CD14-positive monocyte (primary cell): ENCODE measurements at regions not wholly inside any gene's neighbourhood (a gene's known extent, or its start where the extent isn't known, plus 50 kb on each side); places are given as distances from the start of the nearest gene placed in this dataset.

Experiments
- DNase-seq, 3 donors: peaks; one replicate each; pipeline ENCODE4 v3.0.0-alpha.2; 2011 to 2022
- H2AFZ ChIP-seq: 2 replicates; pipeline ENCODE4 v1.6.0; 2012; ENCODE audit warnings: mild to moderate bottlenecking, low read depth, low read length, inconsistent platforms; ENCODE audit not compliant: insufficient read depth, poor library complexity, severe bottlenecking
- H3K27ac ChIP-seq, 2 donors: 1 replicate in 1 of 2; 2 replicates in 1 of 2; pipeline ENCODE4 v1.5.1; 2012 to 2013; ENCODE audit warnings: low read length in 2 of 2, control low read depth in 1 of 2, inconsistent platforms in 1 of 2, low read depth in 1 of 2, mild to moderate bottlenecking in 1 of 2
- H3K27me3 ChIP-seq, 2 donors: one replicate each; pipeline versions ENCODE4 v1.6.0 to v1.6.1; 2011 to 2013; ENCODE audit warnings: low read length in 2 of 2; ENCODE audit not compliant: control insufficient read depth in 2 of 2, insufficient read depth in 2 of 2
- H3K36me3 ChIP-seq, 2 donors: replicated peaks in 1 of 2; 1 replicate in 1 of 2; 2 replicates in 1 of 2; pipeline versions ENCODE4 v1.5.1 to v1.6.1; 2012 to 2013; ENCODE audit warnings: low read length in 2 of 2, control low read depth in 1 of 2, inconsistent platforms in 1 of 2, mild to moderate bottlenecking in 1 of 2; ENCODE audit not compliant: insufficient read depth in 2 of 2, control insufficient read depth in 1 of 2
- H3K4me1 ChIP-seq, 2 donors: 1 replicate in 1 of 2; 2 replicates in 1 of 2; pipeline versions ENCODE4 v1.5.1 to v1.6.1; 2012 to 2013; ENCODE audit warnings: low read length in 2 of 2, control low read depth in 1 of 2, inconsistent platforms in 1 of 2, mild to moderate bottlenecking in 1 of 2, moderate library complexity in 1 of 2; ENCODE audit not compliant: insufficient read depth in 2 of 2, control insufficient read depth in 1 of 2
- H3K4me2 ChIP-seq: replicated peaks from 2 replicates; pipeline ENCODE3; 2012; ENCODE audit warnings: low read length, moderate library complexity, mild to moderate bottlenecking; ENCODE audit not compliant: poor library complexity, severe bottlenecking; ENCODE audit errors: extremely low read depth
- H3K4me3 ChIP-seq, 3 experiments: fragments of 200-600 bp in 1 of 3; sonication (generic) in 1 of 3; replicated peaks in 1 of 3; 1 replicate in 2 of 3; 2 replicates in 1 of 3; pipeline ENCODE4 v1.5.1; 2011 to 2013; ENCODE audit warnings: low read length in 3 of 3, mild to moderate bottlenecking in 3 of 3, control low read depth in 2 of 3, low read depth in 2 of 3, inconsistent platforms in 1 of 3, moderate library complexity in 1 of 3
- H3K79me2 ChIP-seq: 2 replicates; pipeline ENCODE4 v1.6.0; 2012; ENCODE audit warnings: mild to moderate bottlenecking, control low read depth, inconsistent platforms, low read length, moderate library complexity; ENCODE audit not compliant: insufficient read depth
- H3K9ac ChIP-seq: 2 replicates; pipeline ENCODE4 v1.6.0; 2017; ENCODE audit warnings: low read length, mild to moderate bottlenecking; ENCODE audit not compliant: insufficient read depth, poor library complexity, severe bottlenecking
- H3K9me3 ChIP-seq, 2 donors: replicated peaks in 1 of 2; 1 replicate in 1 of 2; 2 replicates in 1 of 2; pipeline versions ENCODE4 v1.5.1 to v1.6.1; 2012 to 2013; ENCODE audit warnings: low read length in 2 of 2, control low read depth in 1 of 2; ENCODE audit not compliant: control insufficient read depth in 1 of 2, insufficient read depth in 1 of 2
- H4K20me1 ChIP-seq: 2 replicates; pipeline ENCODE4 v1.6.0; 2012; ENCODE audit warnings: mild to moderate bottlenecking, low read length, control low read depth, moderate library complexity; ENCODE audit not compliant: insufficient read depth
- H3K27ac Mint-ChIP-seq, 7 donors: one replicate each; pipeline ENCODE4 v1.8.0; 2020; ENCODE audit warnings: mild to moderate bottlenecking in 7 of 7, mixed read lengths in 7 of 7, moderate library complexity in 6 of 7, inconsistent platforms in 2 of 7
- H3K27me3 Mint-ChIP-seq, 3 donors: one replicate each; pipeline ENCODE4 v1.8.0; 2021 to 2022; ENCODE audit warnings: low read depth in 3 of 3, mild to moderate bottlenecking in 3 of 3, mixed read lengths in 3 of 3, moderate library complexity in 3 of 3, inconsistent platforms in 1 of 3
- H3K36me3 Mint-ChIP-seq, 2 donors: one replicate each; pipeline ENCODE4 v1.8.0; 2020; ENCODE audit warnings: mixed read lengths in 2 of 2, inconsistent platforms in 1 of 2, mild to moderate bottlenecking in 1 of 2
- H3K4me1 Mint-ChIP-seq: one replicate; pipeline ENCODE4 v1.8.0; 2020; ENCODE audit warnings: mild to moderate bottlenecking, mixed read lengths
- H3K4me3 Mint-ChIP-seq, 2 donors: one replicate each; pipeline ENCODE4 v1.8.0; 2020; ENCODE audit warnings: mild to moderate bottlenecking in 2 of 2, mixed read lengths in 2 of 2, moderate library complexity in 1 of 2
- H3K9me3 Mint-ChIP-seq, 7 donors: one replicate each; pipeline ENCODE4 v1.8.0; 2020 to 2022; ENCODE audit warnings: mixed read lengths in 7 of 7, mild to moderate bottlenecking in 6 of 7, moderate library complexity in 6 of 7, inconsistent platforms in 2 of 7
- WGBS: methylation state at CpG from one replicate; pipeline ENCODE4 v1.1.5; 2013; ENCODE audit warnings: missing lambda C conversion rate; ENCODE audit not compliant: insufficient coverage; 5-methylcytosine and 5-hydroxymethylcytosine counted together
- intact Hi-C, 2 donors: fragments of 100-400 bp; cut with micrococcal nuclease; formaldehyde crosslinking; loops; one replicate each; pipeline versions ENCODE4 v1.15.0 to v1.15.1; 2023
- TF ChIP-seq, protein P1 (sequence below): fragments of 200-600 bp; IDR thresholded peaks from one replicate; pipeline ENCODE4 v1.8.0; 2022; ENCODE audit warnings: antibody characterized with exemption, mild to moderate bottlenecking

DNA sequence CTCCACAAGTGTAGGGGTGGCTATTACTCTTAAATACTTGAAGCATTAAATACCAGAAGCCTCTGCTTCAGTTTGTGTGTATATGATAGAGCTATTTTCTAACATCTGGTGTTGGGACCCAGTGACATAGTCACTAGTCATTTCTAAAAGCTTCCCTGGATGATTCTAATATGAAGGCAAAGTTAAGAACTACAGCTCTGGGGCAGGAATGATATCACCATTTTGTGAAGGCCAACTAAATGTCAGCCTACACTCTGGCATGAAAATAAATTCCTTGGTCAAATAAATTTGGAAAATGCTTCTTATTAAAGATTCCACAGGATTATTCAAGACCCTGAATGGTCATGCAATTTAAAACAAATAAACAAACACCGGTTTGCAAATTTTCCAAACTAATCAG lies 197.7 kb downstream of the PLK2 start:
- no peaks in the 10 kb centered on the region for H3K9me3 ChIP-seq
- DNase-seq = no peak
- Mint-ChIP-seq H3K27me3 (peaks cover 1 to 3% (median 3%) of the 10 kb centered on the region in 3 donors), H3K9me3 (peaks cover 0 to 6% (median 0%) of the 10 kb centered on the region in 7 donors), H3K27ac (no peak overlapping the region), H3K4me1 (no peaks in the 10 kb centered on the region), H3K4me3 (no peak overlapping the region), H3K36me3 (no peaks in the 10 kb centered on the region)
- no peak overlapping the region for H3K4me3 ChIP-seq
- H3K27me3 ChIP-seq = no peaks in the 10 kb centered on the region
- intact Hi-C loops = no loop called here
- WGBS = no CpG with 5 or more reads among the region's 1 CpG
- no peaks in the 10 kb centered on the region for H3K36me3 ChIP-seq
- H3K9ac ChIP-seq = no peak overlapping the region
- H2AFZ ChIP-seq = no peak overlapping the region
- H4K20me1 ChIP-seq = no peaks in the 10 kb centered on the region
- H3K4me1 ChIP-seq = no peaks in the 10 kb centered on the region
- H3K27ac ChIP-seq = no peak overlapping the region
- TF ChIP-seq, protein P1, sequence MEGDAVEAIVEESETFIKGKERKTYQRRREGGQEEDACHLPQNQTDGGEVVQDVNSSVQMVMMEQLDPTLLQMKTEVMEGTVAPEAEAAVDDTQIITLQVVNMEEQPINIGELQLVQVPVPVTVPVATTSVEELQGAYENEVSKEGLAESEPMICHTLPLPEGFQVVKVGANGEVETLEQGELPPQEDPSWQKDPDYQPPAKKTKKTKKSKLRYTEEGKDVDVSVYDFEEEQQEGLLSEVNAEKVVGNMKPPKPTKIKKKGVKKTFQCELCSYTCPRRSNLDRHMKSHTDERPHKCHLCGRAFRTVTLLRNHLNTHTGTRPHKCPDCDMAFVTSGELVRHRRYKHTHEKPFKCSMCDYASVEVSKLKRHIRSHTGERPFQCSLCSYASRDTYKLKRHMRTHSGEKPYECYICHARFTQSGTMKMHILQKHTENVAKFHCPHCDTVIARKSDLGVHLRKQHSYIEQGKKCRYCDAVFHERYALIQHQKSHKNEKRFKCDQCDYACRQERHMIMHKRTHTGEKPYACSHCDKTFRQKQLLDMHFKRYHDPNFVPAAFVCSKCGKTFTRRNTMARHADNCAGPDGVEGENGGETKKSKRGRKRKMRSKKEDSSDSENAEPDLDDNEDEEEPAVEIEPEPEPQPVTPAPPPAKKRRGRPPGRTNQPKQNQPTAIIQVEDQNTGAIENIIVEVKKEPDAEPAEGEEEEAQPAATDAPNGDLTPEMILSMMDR = no peak
- no peak overlapping the region for H3K4me2 ChIP-seq
- no peaks in the 10 kb centered on the region for H3K79me2 ChIP-seq

DNA sequence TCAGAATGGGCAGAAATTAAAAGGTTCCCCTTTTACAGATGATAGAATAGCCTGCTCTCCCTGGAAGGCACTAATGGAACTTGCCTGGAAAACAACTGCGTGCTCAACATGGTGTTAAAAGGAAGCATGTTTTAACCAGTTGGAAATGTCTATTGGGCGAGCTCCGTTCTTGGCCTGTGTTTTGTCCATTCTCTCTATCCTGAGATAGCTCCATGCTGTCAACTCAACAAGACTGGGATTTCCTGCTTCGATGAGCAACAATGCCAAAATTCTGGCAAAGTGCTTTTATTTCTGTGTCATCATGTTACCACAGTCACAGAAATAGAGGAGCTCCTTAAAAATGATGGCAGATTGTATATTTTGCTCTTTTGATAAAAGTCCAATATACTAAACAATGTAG lies 198.3 kb downstream of the PLK2 start:
- Histone ChIP-seq H3K79me2 (no peaks in the 10 kb centered on the region), H3K9me3 (no peaks in the 10 kb centered on the region), H2AFZ (no peak overlapping the region), H3K4me1 (no peaks in the 10 kb centered on the region), H3K9ac (no peak overlapping the region), H3K4me3 (no peak overlapping the region), H3K4me2 (no peak overlapping the region), H3K27ac (no peak overlapping the region), H4K20me1 (no peaks in the 10 kb centered on the region), H3K36me3 (no peaks in the 10 kb centered on the region), H3K27me3 (no peaks in the 10 kb centered on the region)
- Mint-ChIP-seq H3K4me3 (no peak overlapping the region), H3K27me3 (peaks cover 1 to 3% (median 3%) of the 10 kb centered on the region in 3 donors), H3K4me1 (no peaks in the 10 kb centered on the region), H3K27ac (no peak overlapping the region), H3K9me3 (peaks cover 0 to 6% (median 0%) of the 10 kb centered on the region in 7 donors), H3K36me3 (no peaks in the 10 kb centered on the region)
- intact Hi-C loops = no loop called here
- no peak for DNase-seq
- 94% methylated on average over 3 of the region's 4 CpGs for WGBS
- TF ChIP-seq, protein P1 = no peak
